ENCODE measurements at regions not wholly inside any gene's neighbourhood (a gene's known extent, or its start where the extent isn't known, plus 50 kb on each side); places are given as distances from the start of the nearest gene placed in this dataset.

DNA sequence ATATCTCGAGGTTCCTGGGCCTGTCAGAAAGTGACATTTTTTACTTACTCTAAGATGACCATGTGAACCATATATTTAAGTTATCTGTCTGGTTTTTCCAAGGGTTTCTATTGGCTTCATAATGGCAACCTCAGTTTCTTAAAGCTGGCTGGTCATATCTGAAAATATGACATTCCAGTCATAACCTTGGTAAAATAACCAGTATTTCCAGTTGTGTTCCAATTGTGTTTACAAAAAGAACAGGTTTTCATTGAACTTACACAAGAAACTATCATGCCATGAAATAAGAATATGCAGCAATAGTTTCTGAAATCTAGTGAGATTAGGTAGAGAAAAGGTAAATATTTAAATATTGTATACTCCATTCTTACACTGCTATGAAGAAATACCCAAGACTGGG, 61.7 kb upstream of the HMGN3 start:
- H3K56ac ChIP-seq (replicated peaks; ENCODE audit: insufficient read length, low read depth, low read length): no peak overlapping the region
- H3K27ac ChIP-seq (ENCODE audit: low read depth, low read length): no peak overlapping the region
- H3K18ac ChIP-seq (ENCODE audit: extremely low read depth, low read length): no peak overlapping the region
- no peaks in the 10 kb centered on the region for H3K23me2 ChIP-seq (ENCODE audit: low read depth, low read length)
- ChIA-PET CTCF (ENCODE audit: partially characterized antibody) (interaction anchor here (0.7 kb wide), 1 partner anchor 273 kb away, joined by 3 read pairs; no protein-coding TSS in a partner anchor), POLR2A (ENCODE audit: partially characterized antibody) (no interaction called here)
- no peak overlapping the region for H4K8ac ChIP-seq (ENCODE audit: extremely low read depth, insufficient read depth, low read length)
- no peak overlapping the region for H3K14ac ChIP-seq (ENCODE audit: insufficient read length)
- H3K4me3 ChIP-seq (ENCODE audit: extremely low read depth in 1 of 4, insufficient read depth in 2 of 4, low read depth in 3 of 4, low read length in 4 of 4): no peak overlapping the region
- no peaks in the 10 kb centered on the region for H4K20me1 ChIP-seq (replicated peaks in 1 of 2; ENCODE audit: control insufficient read depth in 1 of 2, insufficient read depth in 2 of 2, low read length in 2 of 2)
- no peak overlapping the region for H4K5ac ChIP-seq (ENCODE audit: insufficient read length, low read depth, low read length)
- no peak overlapping the region for H4K91ac ChIP-seq (replicated peaks; ENCODE audit: insufficient read length, low read length)
- no peak overlapping the region for H3K4me2 ChIP-seq (ENCODE audit: insufficient read depth in 1 of 2, low read depth in 2 of 2, low read length in 2 of 2)
- FAIRE-seq (no peak), DNase-seq (ENCODE audit: low read depth in 1 of 2, low spot score in 2 of 2) (no peak)
- no peak overlapping the region for H2AFZ ChIP-seq (ENCODE audit: low read length)
- H3K9me3 ChIP-seq (ENCODE audit: insufficient read depth in 2 of 2, low read depth in 1 of 2, low read length in 1 of 2): no peaks in the 10 kb centered on the region
- H2BK120ac ChIP-seq (replicated peaks; ENCODE audit: low read depth, low read length): no peak overlapping the region
- H3K4me1 ChIP-seq (replicated peaks in 1 of 4; ENCODE audit: control insufficient read depth in 3 of 4, insufficient read depth in 4 of 4, low read length in 3 of 4): no peaks in the 10 kb centered on the region; a peak in 1 of 7 replicates
- no peak overlapping the region for H2BK12ac ChIP-seq (ENCODE audit: low read depth, low read length)
- H2BK15ac ChIP-seq (ENCODE audit: low read length): no peak overlapping the region
- no peaks in the 10 kb centered on the region for H3K79me2 ChIP-seq (ENCODE audit: control insufficient read depth in 1 of 2, insufficient read depth in 2 of 2, low read length in 2 of 2)
- no peak overlapping the region for H3K23ac ChIP-seq (ENCODE audit: insufficient read length)
- no peak overlapping the region for H2BK5ac ChIP-seq (ENCODE audit: low read depth, low read length)
- H3K27me3 ChIP-seq (replicated peaks in 1 of 4; ENCODE audit: control insufficient read depth in 3 of 4, extremely low read depth in 1 of 4, insufficient read depth in 3 of 4, low read length in 3 of 4): no peaks in the 10 kb centered on the region
- H2AK5ac ChIP-seq (ENCODE audit: low read depth, low read length): no peak overlapping the region
- H3K79me1 ChIP-seq (ENCODE audit: low read depth, low read length): no peaks in the 10 kb centered on the region
- H3K4ac ChIP-seq (replicated peaks; ENCODE audit: insufficient read length, low read depth, low read length): no peak overlapping the region
- H3K36me3 ChIP-seq (ENCODE audit: control insufficient read depth in 2 of 4, insufficient read depth in 4 of 4, low read length in 3 of 4): no peaks in the 10 kb centered on the region
- H3K9ac ChIP-seq (replicated peaks in 1 of 4; ENCODE audit: extremely low read depth in 1 of 4, low read depth in 3 of 4, low read length in 3 of 4): no peak overlapping the region
- H2BK20ac ChIP-seq (ENCODE audit: low read length): no peak overlapping the region
- no peak for TF ChIP-seq SP2 (IDR thresholded peaks at IDR 0.05; ENCODE audit: low read length)
- TF ChIP-seq GABPA (IDR thresholded peaks at IDR 0.05; ENCODE audit: borderline replicate concordance, insufficient read depth, low read length): no peak
- no peak for TF ChIP-seq POLR2A (IDR thresholded peaks at IDR 0.05; ENCODE audit: control extremely low read depth in 1 of 2, low read depth in 2 of 2, low read length in 2 of 2)
- no peak for TF ChIP-seq JUN (IDR thresholded peaks at IDR 0.05; ENCODE audit: low read depth, low read length)
- no peak for TF ChIP-seq SUZ12 (IDR thresholded peaks at IDR 0.05; ENCODE audit: low read length)
- no peak for TF ChIP-seq KDM5A (IDR thresholded peaks at IDR 0.05; ENCODE audit: low read length)
- no peak for TF ChIP-seq RBBP5 (IDR thresholded peaks at IDR 0.05; ENCODE audit: borderline replicate concordance, low read depth, low read length)
- no peak for TF ChIP-seq YY1 (IDR thresholded peaks at IDR 0.05; ENCODE audit: low read depth, low read length)
- TF ChIP-seq ASH2L (IDR thresholded peaks at IDR 0.05; ENCODE audit: low read length): no peak
- no peak for TF ChIP-seq CEBPB (IDR thresholded peaks at IDR 0.05; ENCODE audit: low read depth, low read length)
- WGBS, 2 experiments (ENCODE audit: extremely low coverage in 1 of 2, insufficient coverage in 1 of 2, insufficient read length in 1 of 2, insufficient replicate concordance in 2 of 2, low coverage in 1 of 2, low lambda C conversion rate in 2 of 2, missing lambda C conversion rate in 1 of 2): 90% methylated on average over 1 of the region's 1 CpG; no CpG with 5 or more reads in 1 of the 2 experiments
